ENCODE measurements at regions not wholly inside any gene's neighbourhood (a gene's known extent, or its start where the extent isn't known, plus 50 kb on each side); places are given as distances from the start of the nearest gene placed in this dataset.

GRCh38 chr4:28443371-28443770 lies 1582.7 kb downstream of the STIM2 start:
- no peaks in the 10 kb centered on the region for H3K27me3 ChIP-seq (ENCODE audit: insufficient read depth)
- ATAC-seq: no peak
- H4K20me1 ChIP-seq (replicated peaks; ENCODE audit: insufficient read depth): no peaks in the 10 kb centered on the region
- peaks cover 7% of the 10 kb centered on the region; the same call in 2 of the 3 replicates for H3K4me1 Mint-ChIP-seq
- TF ChIP-seq ETS1 (IDR thresholded peaks at IDR 0.05) (no peak), ZNF331 (CRISPR knock-in tag; IDR thresholded peaks at IDR 0.05; ENCODE audit: low read depth) (no peak), ZNF462 (CRISPR knock-in tag; IDR thresholded peaks at IDR 0.05) (no peak), JUNB (IDR thresholded peaks at IDR 0.05; ENCODE audit: unreplicated experiment) (no peak), EZH2 (IDR thresholded peaks at IDR 0.05; ENCODE audit: low read depth, unreplicated experiment) (no peak), STAT1 (IDR thresholded peaks at IDR 0.05; ENCODE audit: unreplicated experiment) (no peak), EZH2phosphoT487 (IDR thresholded peaks at IDR 0.05; ENCODE audit: unreplicated experiment) (no peak), REST (IDR thresholded peaks at IDR 0.05; ENCODE audit: unreplicated experiment) (no peak), NANOG (IDR thresholded peaks at IDR 0.05; ENCODE audit: borderline replicate concordance) (no peak), CREB1 (CRISPR knock-in tag; IDR thresholded peaks at IDR 0.05; ENCODE audit: low read depth) (no peak), CTCF (conservative IDR thresholded peaks at IDR 0.05; ENCODE audit: low read depth in 2 of 2) (no peak)
- no peak overlapping the region for H3K4me3 Mint-ChIP-seq
- H3K4me3 ChIP-seq: no peak overlapping the region
- no peak overlapping the region for H2AFZ ChIP-seq
- no peak overlapping the region for H3K4me2 ChIP-seq
- no peaks in the 10 kb centered on the region for H3F3A ChIP-seq (replicated peaks; ENCODE audit: low read depth)
- H3K27me3 Mint-ChIP-seq (ENCODE audit: insufficient read depth, low read depth, poor library complexity): no peaks in the 10 kb centered on the region
- H3K79me2 ChIP-seq (replicated peaks; ENCODE audit: insufficient read depth): no peaks in the 10 kb centered on the region
- no peaks in the 10 kb centered on the region for H3K4me1 ChIP-seq (ENCODE audit: insufficient read depth)
- H3K36me3 ChIP-seq (ENCODE audit: insufficient read depth): no peaks in the 10 kb centered on the region
- H3K9me3 Mint-ChIP-seq: no peaks in the 10 kb centered on the region
- no peak overlapping the region for H3K27ac ChIP-seq (ENCODE audit: low read depth)
- H3K27ac Mint-ChIP-seq: no peak overlapping the region
- no peaks in the 10 kb centered on the region for H3K36me3 Mint-ChIP-seq (ENCODE audit: low read depth)
- no peaks in the 10 kb centered on the region for H3K9me2 ChIP-seq (ENCODE audit: insufficient read depth)
- DNase-seq (ENCODE audit: low spot score): no peak
